ENCODE measurements at regions not wholly inside any gene's neighbourhood (a gene's known extent, or its start where the extent isn't known, plus 50 kb on each side); places are given as distances from the start of the nearest gene placed in this dataset.

DNA sequence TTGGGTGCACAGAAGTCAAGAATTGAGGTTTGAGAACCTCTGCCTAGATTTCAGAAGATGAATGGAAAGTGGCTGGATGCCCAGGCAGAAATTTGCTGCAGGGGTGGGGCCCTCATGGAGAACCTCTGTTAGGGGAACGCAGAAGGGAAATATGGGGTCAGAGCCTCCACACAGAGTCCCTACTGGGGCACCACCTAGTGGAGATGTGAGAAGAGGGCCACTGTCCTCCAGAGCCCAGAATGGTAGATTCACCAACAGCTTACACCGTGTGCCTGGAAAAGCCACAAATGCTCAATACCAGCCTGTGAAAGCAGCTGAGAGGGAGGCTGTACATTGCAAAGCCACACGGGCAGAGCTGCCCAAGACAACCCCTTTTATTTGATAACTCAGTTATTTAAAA, 383.5 kb downstream of the TLE4 start:
- DNase-seq (ENCODE audit: low spot score) = no peak
- H3K27ac Mint-ChIP-seq (ENCODE audit: unreplicated experiment) = no peak overlapping the region
- TF ChIP-seq, protein P1, sequence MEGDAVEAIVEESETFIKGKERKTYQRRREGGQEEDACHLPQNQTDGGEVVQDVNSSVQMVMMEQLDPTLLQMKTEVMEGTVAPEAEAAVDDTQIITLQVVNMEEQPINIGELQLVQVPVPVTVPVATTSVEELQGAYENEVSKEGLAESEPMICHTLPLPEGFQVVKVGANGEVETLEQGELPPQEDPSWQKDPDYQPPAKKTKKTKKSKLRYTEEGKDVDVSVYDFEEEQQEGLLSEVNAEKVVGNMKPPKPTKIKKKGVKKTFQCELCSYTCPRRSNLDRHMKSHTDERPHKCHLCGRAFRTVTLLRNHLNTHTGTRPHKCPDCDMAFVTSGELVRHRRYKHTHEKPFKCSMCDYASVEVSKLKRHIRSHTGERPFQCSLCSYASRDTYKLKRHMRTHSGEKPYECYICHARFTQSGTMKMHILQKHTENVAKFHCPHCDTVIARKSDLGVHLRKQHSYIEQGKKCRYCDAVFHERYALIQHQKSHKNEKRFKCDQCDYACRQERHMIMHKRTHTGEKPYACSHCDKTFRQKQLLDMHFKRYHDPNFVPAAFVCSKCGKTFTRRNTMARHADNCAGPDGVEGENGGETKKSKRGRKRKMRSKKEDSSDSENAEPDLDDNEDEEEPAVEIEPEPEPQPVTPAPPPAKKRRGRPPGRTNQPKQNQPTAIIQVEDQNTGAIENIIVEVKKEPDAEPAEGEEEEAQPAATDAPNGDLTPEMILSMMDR (IDR thresholded peaks at IDR 0.05) = peak; percentile 50

DNA sequence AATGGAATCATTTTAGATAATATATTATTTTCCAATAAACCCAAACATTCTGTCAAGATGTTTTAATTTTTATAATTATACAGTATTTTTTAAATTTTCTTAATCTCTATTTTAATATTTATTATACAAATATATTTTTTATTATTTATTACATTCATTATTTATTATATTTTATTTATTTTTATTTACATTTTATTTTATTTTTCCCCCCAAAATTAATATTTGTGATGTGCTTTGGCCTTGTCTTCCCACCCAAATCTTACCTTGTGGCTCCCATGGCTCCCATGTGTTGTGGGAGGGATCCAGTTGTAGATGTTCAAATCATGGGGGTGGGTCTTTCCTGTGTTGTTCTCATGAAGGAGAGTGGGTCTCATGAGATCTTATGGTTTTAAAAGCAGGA, 382.1 kb downstream of the TLE4 start:
- Mint-ChIP-seq H3K9me3 (ENCODE audit: low read depth) (peaks cover 8% of the 10 kb centered on the region), H3K27ac (ENCODE audit: unreplicated experiment) (no peak overlapping the region), H3K4me1 (ENCODE audit: low read depth) (peaks cover 15% of the 10 kb centered on the region), H3K36me3 (ENCODE audit: low read depth) (no peaks in the 10 kb centered on the region), H3K27me3 (ENCODE audit: low read depth) (no peaks in the 10 kb centered on the region), H3K4me3 (ENCODE audit: unreplicated experiment) (no peak overlapping the region)
- no peak for DNase-seq (ENCODE audit: low spot score)
- TF ChIP-seq, protein P1 (IDR thresholded peaks at IDR 0.05) = no peak

More for the DNA sequence above, 383.5 kb downstream of the TLE4 start:
- no peaks in the 10 kb centered on the region for H3K36me3 Mint-ChIP-seq (ENCODE audit: low read depth)
- H3K9me3 Mint-ChIP-seq (ENCODE audit: low read depth) = peaks cover 8% of the 10 kb centered on the region
- H3K4me3 Mint-ChIP-seq (ENCODE audit: unreplicated experiment) = no peak overlapping the region
- no peaks in the 10 kb centered on the region for H3K27me3 Mint-ChIP-seq (ENCODE audit: low read depth)
- peaks cover 15% of the 10 kb centered on the region for H3K4me1 Mint-ChIP-seq (ENCODE audit: low read depth)

DNA sequence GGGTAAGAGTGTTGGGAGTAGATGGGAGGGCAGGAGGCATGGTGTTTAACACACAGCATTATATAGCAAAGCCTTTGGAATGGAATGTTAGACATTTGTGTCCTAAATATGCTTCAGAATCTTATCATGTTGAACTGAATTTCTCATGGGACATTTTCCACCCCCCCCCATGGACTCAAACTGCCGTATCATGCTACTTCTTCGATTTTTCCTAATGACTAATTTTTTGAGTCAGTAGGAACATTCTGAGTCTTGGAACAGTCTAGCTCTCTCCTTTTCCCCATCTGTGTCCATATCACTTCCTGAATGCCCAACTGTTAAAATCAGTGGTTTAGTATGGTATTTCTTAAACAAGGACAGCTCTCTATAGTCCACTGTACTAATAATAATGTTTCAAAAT, 380.6 kb downstream of the TLE4 start:
- H3K4me1 Mint-ChIP-seq (ENCODE audit: low read depth) = peaks cover 15% of the 10 kb centered on the region
- no peaks in the 10 kb centered on the region for H3K27me3 Mint-ChIP-seq (ENCODE audit: low read depth)
- H3K9me3 Mint-ChIP-seq (ENCODE audit: low read depth) = peaks cover 8% of the 10 kb centered on the region
- TF ChIP-seq, protein P1 (IDR thresholded peaks at IDR 0.05) = no peak
- no peaks in the 10 kb centered on the region for H3K36me3 Mint-ChIP-seq (ENCODE audit: low read depth)
- H3K27ac Mint-ChIP-seq (ENCODE audit: unreplicated experiment) = no peak overlapping the region
- DNase-seq (ENCODE audit: low spot score) = no peak
- no peak overlapping the region for H3K4me3 Mint-ChIP-seq (ENCODE audit: unreplicated experiment)

DNA sequence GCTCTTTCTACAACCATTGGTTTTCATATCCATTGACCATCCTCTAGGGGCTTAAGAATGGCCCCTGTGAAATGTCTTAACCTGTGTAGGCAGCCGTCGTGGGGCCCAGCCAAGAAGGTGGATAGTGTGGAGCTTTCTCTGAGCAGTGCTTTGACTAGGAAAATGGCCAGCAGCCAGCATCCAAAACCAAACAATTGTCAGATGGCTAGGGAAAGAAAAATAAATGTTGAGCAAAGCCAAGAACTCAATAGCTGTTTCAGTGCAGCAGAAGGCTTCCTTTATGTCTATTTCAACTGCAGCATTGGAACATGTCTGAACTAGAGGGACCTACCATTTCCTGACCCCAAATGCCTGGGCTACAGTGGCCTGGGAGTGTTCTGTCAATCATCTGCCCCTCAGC, 374.9 kb downstream of the TLE4 start:
- Mint-ChIP-seq H3K4me1 (ENCODE audit: low read depth) (peaks cover 34% of the 10 kb centered on the region), H3K4me3 (ENCODE audit: unreplicated experiment) (no peak overlapping the region), H3K36me3 (ENCODE audit: low read depth) (no peaks in the 10 kb centered on the region), H3K27ac (ENCODE audit: unreplicated experiment) (peak overlapping the region; percentile 75), H3K9me3 (ENCODE audit: low read depth) (no peaks in the 10 kb centered on the region), H3K27me3 (ENCODE audit: low read depth) (no peaks in the 10 kb centered on the region)
- TF ChIP-seq, protein P1 (IDR thresholded peaks at IDR 0.05) = no peak
- DNase-seq (ENCODE audit: low spot score) = no peak

DNA sequence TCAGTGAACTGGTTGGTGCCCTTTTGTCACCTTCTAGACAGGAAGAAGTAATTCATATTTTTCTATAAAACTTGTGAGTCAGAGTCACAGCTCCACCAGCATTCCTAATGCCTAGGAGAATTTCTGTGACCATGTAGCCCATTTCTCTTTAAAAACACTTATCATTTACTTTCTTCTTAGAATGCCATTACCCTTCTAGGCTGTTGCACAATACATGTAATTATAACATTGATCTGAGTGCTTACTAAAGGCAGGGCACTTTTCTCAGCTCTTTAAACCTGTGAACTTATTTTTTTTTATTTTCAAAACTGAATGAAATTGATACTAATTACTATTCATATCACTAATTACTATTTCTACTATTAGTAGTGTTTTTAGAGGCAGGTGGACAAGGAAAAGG, 373.7 kb downstream of the TLE4 start:
- Mint-ChIP-seq H3K9me3 (ENCODE audit: low read depth) (no peaks in the 10 kb centered on the region), H3K27ac (ENCODE audit: unreplicated experiment) (peak overlapping the region; percentile 15), H3K36me3 (ENCODE audit: low read depth) (no peaks in the 10 kb centered on the region), H3K27me3 (ENCODE audit: low read depth) (no peaks in the 10 kb centered on the region), H3K4me3 (ENCODE audit: unreplicated experiment) (no peak overlapping the region), H3K4me1 (ENCODE audit: low read depth) (peaks cover 28% of the 10 kb centered on the region)
- TF ChIP-seq, protein P1 (IDR thresholded peaks at IDR 0.05) = no peak
- DNase-seq (ENCODE audit: low spot score) = no peak

Data from chondrocyte (in vitro differentiated cells).